A172 (cell line): ENCODE measurements at regions not wholly inside any gene's neighbourhood (a gene's known extent, or its start where the extent isn't known, plus 50 kb on each side); places are given as distances from the start of the nearest gene placed in this dataset.
A peak's percentile ranks its signal among the peaks of the same experiment; 100 is the strongest.

Source experiments
- DNase-seq: peaks from one replicate; pipeline ENCODE4 v3.0.0-alpha.2; 2015; ENCODE audit warnings: low spot score

DNA sequence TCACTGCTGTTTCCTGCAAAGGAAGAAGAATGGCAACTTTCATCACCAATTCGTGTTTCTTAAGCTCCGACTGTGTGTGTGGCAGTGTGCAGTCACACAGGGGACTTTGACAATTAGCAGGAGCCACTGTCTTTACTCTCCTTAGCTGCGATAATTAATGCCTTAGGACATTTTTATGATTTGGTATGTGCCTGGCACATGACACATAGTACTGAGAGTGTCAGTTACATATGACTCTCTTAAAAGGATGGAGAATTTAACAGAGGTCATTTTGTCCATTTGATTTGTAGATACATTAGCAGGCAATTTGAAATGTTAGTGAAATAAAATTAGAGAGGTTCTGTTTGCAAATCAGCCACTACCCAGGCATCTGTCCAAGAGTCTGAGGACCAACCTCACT, 128.9 kb upstream of the VEPH1 start:
- no peak for DNase-seq

DNA sequence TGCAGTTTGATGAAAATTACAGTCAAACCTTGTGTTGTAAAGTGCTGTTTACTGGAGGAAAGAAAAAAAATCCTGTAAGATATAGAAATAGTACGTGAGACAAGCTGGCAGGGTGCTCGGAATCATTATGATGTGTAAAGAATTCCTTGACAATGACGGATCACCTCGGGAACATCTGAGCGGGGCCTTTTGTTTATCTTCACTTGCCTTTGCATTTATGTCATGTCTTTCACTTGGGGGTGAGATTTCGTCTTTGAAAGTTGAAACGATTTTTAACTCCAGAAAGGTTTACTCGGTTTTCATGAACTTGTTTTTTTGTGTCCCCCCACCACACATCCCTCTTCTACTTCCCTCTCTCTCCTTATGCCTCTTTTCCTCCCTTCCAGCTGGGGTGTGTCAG, 128.3 kb upstream of the VEPH1 start:
- DNase-seq = no peak

DNA sequence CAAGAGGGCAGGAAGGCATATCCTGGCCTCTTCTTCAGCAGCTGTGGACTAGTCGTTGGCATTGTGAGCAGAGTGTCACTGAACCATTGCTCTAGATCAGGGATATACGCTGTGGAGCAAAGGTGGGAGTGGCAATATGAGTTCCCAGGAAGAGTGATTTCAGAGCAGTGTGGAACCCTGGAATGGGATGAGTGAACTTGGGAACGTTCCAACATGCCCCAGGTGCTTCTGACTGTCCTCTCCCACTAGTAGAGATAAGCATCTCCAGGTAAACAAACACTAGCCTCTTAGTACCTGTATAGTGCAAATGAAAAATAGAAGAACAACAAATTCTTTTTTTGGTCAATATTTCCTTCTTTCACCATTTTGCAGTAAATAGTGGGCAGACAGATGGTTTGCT, 123.6 kb upstream of the VEPH1 start:
- DNase-seq = no peak

DNA sequence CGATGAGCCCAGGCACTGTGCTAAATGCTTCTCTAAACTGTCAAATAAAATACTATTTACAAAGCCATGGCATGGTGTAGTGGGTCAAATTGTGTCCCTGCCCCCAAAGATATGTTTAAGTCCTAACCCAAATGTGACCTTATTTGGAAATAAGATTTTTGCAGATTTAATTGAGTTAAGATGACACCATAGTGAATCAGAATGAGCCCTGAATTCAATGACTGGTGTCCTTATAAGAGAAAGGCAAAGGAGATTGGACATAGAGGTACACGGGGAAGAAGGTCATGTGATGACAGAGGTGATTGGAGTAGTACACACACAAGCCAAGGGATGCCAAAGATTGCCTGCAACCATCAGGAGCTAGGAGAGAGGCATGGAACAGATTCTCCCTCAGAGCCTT, 121.6 kb upstream of the VEPH1 start:
- no peak for DNase-seq

DNA sequence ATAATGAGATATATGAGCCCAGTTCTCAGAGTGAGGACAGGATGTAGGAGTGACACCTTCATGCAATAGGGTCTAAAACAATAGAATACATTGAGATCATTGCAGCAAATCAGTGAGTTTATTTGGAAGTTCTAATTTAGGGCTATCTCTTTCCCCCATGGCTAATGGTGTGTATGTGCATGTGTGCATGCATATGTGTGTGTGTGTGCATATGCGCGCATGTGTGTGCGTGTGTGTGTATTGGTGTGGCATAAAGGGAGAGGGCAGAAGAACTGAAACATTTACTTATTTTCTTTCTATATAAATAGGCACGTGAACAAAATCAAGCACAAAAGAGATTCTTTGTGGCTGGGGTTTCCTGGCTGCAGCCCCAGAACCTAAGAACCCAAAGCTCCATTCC, 115.7 kb upstream of the VEPH1 start:
- DNase-seq = no peak

DNA sequence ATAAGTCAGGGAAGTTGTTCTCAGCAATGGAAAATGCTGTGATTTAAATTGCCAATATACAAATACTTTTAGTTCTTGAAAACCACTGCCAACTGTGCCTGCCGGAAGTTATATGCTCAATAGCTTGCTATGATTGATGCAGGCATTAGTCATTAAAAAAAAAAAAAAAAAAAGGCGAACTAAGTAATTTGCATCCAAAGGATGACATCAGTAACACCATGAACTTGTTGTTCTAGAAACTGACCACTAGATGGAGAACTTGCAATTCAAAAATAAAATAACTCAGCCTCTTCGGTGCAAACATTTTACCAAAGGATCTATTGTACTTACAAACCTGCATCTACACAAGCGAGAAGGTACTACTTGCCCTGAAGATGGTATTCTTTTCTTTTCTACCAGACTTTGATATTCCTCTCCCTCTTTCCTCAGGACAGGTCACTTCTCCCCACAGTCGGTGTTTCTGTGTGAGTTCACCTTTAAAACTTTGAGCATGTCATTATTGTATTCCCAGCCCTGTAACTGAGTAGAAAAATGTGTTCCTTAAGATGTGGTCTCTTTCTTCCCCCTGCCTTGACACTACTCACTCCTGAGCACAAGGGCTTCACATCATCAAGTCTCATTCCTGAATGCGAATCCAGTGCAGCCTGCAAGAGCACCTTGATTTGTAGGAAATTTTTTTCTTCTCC, 115.0 kb upstream of the VEPH1 start:
- DNase-seq = peak; percentile 86

DNA sequence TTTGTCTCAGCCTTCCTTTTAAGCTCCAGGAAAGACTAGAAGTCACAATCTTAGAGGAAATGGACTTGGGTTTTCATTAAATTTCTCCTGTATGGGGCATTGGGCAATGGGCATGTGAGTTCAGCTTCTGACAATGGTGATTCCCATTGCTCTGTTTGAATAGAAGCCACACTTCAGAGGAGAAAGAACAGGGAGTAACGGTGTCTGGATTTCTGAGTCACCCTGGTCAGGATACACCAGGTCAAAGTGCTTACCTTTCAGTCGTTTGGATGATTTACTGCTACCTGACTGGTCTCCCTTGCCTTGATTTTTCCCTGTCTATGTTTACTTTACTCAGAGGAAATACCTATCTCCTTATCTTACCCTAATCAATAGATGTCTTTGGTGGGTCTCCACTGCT, 111.7 kb upstream of the VEPH1 start:
- DNase-seq = no peak

DNA sequence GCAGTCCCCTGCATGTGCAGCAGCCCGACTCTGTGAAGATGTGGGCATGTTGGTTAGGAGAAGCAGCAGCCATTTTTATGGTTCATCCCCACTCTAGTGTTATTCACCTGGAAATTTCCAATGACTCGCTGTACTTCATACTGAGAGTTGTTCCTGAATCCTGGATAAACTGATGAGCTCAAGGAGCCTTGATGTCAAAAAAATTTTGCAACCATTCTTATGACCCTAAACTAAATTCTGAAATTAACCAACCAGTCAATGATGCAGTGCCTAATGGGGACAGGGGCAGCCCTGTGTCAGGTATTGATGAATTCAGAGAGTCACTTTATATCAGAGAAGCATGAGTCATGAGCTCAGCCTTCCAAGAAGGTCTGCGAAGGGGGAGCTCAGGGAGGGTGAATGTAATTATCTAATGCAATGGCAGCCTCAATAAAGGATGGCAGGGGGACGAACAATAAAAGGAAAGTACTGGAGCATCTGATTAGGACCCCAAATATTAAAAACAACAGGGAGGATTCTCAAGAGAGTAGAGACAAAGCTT, 108.4 kb upstream of the VEPH1 start:
- DNase-seq = no peak

DNA sequence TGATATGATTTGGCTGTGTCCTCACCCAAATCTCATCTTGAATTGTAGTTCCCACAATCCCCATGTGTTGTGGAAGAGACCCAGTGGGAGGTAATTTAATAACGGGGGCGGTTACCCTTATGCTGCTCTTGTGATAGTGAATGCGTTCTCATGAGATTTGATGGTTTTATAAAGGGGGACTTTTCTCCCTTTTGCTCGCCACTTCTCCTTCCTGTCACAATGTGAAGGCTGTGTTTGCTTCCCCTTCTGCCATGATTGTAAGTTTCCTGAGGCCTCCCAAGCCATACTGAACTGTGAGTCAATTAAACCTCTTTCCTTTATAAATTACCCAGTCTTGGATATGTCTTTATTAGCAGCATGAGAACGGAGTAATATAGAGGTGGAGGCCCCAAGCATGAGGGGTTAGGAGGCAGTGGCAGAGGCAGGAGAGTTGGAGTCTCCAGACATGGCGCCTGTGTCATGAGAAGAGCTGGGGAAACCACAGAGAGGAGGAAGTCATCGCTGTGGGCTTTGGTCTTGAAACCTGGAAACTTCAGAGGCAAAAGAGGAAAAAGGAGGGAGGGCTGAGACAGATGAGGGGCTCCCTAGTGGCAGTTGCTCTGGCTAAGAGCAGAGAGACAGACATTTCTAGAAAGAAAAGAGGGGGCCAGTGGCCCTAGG, 107.8 kb upstream of the VEPH1 start:
- no peak for DNase-seq

DNA sequence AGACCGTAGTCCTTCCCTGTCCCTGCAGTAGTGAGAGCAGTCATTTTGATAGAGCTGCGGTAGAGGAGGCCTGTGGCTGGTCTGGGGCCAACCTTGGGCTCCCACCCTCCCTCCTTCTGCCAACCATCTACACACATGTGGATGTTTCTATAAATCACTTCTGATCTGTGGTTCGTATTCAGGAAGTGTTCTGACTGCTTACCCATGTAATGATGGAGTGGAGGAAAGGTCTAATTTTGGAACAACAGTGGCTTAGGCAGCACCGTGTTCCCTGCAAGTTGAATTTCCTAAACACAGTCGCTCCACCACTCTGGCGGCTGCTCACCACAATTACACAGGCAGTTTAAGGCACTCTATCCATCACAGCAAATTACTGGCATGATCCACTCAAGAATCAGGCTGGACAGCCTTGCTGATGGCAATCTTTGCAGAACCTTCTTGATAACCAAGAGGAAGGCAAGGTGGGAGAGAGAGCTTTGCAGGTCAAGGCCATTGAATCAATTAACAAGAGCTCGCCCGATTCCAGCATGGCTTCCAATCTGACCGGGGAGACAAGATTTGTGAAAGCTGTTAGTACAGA, 104.7 kb upstream of the VEPH1 start:
- DNase-seq = no peak

DNA sequence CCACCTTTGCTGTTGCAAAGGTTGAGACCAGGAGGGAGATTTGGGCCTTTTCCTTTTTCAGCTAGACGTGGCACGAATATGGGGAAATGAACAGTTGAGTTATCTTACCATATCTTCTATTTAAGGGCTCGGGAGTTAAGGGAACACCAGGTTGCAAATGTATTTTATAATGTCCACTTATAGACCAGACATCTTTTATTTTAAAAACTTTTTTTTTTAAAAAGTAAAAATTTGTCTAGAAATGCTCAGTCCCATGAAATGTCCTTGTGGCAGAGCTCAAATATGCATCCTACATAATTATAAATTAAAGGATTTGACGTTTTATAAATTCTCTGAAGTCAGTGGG, 103.6 kb upstream of the VEPH1 start:
- DNase-seq = no peak

DNA sequence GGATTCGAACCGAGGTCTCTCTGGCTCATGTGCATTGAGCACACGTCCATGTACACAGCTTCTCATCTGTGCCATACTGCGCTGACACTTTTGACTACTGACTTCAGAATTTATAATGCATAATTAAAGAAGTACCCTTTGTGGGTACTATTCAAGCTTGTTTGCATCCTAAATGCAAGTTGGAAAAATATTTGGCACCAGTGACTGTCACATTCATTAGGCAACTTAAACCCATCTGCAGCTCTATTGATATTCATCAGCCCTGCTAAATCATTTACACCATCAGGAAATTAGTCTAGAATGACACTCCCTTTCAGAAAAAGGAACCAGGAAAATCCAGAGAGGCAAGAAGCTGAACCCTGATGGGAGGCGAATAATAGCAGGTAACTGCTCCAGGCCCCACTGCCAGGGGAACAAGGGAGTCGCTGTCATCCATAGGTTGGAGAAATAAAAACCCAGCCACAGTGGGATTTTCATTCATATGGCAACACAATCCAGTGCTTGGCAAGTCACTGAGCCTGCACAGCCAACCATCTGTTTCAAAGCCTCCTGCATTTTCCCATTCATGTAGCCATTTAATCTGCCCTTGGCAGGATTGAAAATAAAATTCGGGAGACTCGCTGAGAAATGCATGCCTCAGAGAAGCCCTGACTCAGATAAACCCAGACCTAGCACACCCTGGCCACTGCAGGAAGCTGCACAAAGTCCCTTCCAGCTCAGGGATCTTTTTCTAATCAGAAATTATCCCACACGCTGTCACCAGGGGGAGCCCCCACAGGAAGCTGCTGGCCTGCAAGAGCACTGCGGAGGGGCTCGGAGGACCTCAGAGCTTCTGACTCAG, 103.0 kb upstream of the VEPH1 start:
- peak; percentile 77 for DNase-seq

DNA sequence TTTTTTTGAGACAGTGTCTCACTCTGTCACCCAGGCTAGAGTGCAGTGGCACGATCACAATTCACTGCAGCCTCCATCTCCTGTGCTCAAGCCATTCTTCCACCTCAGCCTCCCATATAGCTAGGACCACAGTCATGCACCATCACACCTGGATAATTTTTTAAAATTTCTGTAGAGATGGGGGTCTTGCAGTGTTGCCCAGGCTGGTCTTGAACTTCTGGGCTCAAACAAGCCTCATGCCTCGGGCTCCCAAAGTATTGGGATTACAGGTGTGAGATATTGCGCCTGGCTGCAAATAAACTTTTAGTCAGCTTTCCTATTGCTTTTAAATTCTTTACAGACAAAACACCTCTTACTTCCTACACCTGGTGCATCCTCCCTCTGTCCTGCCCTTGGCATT, 102.1 kb upstream of the VEPH1 start:
- DNase-seq = no peak

DNA sequence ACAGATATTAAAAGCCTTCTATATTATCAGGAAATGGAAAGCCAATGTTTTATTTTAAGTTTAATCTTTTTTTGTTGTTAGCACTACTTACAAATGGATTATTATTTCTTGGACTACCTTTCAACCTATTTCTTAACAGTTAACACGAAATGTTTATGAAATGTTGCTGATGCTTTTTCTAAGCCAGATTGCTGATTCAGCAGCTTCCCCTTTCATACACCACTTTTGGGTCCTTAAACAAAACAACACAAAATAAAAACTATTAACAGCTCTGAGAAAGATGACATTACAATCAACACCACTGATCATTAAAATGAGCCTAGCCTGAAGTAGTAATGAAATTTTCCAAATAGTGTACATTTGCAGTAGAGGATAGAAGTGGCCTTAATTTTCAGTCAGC, 99.2 kb upstream of the VEPH1 start:
- DNase-seq = no peak

DNA sequence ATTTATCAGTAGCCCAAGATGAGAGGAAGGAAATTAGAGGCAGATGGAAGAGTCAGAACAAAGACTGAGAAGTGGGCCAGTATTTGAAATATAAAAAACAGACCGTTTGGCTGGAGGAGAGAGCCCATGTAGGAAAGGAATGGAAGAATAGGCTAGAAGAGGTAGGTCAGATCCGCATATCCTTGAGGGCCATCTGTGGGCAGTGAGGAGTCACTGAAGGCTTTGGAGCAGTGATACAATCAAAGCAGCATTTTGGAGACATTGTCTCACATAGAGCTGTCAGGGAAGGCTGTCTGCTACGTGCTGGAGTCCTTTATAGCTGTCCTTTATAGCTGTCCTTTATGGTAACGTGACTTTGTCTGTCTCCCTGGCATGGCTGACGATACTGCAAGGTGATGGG, 92.0 kb upstream of the VEPH1 start:
- no peak for DNase-seq

DNA sequence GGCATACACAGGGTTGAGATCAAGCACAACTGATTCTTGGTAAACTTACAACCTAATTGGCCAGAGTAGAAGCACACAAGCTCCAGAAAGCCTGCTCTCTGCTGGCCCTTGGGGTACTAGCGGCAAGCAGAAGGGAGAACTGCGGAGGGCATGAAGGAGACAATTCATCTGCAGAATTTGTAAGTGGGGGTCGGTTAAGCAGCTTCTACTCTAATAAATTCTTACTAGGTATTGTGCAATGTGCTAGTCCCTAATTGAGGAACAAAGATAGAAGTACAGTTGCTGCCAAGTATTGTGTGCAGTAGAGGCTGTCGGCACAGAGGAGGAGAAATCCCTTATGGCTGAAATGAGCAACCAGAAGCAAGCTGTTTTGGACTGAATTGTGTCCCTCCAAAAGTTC, 91.2 kb upstream of the VEPH1 start:
- DNase-seq = no peak

DNA sequence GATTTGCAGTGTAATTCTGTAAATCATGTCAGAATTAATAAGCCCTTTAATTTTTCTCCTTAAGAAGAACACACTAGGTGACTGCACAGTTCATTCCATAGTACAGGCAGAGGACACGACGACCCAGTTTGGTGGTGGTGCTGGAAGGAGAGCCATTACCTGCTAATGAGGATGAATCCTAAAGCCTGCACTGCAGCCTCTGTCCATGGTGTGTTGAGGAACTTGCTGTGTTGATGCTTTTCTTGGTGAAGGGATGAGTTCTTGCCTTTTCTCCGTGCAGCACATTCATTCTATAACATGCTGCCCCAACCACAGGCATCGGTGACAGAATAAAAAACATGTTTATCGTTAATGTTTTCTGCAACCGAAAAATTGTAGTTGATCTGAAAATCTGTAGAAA, 89.6 kb upstream of the VEPH1 start:
- DNase-seq = no peak

DNA sequence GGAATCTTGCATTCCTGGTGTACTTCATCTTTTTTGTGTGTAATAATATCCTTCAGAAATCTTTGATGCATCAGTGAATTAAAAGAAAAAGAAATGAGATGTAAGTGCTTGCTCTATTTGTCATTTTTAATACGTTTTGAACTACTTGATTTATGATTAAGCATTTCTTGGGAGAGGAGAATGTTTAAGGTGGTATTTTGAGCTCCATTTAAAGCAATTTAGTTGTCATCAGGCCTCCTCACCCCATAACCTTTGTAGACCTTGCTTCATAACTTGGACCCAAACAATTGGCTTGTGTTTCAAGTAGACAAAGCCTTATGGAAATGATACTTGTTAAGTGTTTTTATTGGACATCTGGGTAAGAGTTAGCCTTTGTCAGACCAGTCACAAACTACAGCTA, 87.1 kb upstream of the VEPH1 start:
- DNase-seq = no peak

DNA sequence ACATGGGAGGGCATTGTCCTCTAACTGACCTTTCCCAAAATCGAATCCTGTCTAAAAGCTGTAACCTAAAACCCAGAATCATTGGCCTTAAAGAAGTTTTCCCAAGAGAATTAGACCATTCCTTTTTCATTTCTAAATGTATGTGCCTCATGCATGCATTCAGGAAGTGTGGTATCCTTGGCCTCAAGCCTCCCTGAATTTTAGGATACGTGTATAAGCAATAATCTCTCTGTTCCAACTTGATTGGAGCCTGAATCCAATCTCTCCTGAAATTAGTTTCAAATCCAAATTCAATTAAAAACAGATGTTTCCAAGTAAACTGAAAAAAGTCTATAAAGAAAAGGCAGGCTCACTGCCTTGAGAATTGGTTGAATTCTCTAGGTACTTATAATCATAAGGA, 86.0 kb upstream of the VEPH1 start:
- DNase-seq = no peak

DNA sequence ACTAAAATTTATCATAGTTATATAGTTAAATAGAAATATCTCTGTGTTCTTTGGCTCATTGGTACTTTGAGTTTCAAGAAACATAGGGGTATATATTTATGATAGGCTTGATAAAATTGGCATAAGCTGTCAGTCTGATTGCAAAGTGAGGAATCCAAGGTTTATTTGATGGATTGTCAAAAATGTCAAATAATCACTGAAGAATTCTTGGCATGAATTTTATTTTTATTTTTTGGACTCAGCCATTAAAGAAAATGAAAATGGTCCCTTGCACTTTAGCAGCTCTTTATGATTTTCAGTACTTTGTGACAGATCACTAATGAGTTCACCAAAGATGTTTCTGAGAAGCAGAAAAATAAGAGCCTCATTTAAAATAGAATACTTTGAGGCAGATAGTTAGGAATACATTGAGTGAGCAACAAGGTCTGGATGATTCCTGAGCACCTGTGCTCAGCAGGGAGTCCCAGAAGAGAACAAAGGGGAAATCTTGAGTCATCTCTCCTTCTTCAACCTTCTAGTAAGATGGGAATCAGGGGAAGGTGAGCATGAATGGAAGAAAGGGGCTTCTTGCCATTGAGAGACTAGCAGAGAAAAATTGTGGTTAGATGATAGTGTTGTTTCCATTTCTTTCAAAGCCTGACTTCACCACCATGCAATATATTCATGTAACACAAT, 85.3 kb upstream of the VEPH1 start:
- no peak for DNase-seq

DNA sequence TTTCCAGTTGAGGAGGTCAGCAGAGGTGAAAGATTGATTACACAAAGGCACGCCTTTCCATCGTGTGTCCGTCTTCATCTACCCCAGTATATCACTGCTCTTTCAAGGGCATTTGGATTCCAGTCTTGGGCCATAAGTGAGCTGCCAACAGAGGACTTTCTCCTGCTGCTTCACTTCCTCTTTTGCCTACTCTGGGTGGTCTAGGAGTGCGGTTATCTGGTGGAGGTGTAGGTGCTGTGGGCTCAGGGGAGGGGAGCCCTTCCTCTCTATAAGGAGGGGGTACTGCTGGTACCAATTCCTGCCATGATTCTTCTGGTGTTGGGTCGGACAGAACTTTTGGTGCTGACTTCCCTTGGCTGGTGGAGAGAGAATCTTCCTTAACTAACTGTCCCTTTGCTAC, 83.1 kb upstream of the VEPH1 start:
- no peak for DNase-seq

DNA sequence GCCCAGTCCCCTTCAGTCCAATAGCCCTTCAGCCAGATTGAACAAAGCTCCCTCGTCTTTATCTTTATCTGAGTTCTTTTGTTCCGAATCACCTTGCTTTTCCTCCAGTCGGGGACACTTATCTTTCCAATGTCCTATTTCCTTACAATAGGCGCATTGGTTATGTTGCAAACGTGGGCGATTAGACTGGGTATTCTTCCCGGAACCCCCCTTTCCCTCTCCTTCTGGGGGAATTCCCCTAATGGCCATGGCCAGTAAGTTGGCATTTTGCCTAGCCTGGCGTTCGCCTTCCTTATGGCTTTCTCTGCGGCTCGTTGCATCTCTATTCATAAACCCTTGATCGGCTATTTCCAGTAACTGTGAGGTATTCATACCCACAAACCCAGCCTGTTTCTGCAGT, 82.2 kb upstream of the VEPH1 start:
- DNase-seq = no peak
